Mucosa of rectum (tissue), 2 donors: ENCODE measurements at regions not wholly inside any gene's neighbourhood (a gene's known extent, or its start where the extent isn't known, plus 50 kb on each side); places are given as distances from the start of the nearest gene placed in this dataset.
"Not testable (repeated sequence)": the region's sequence is repeated elsewhere in the genome, so short reads cannot be mapped to it uniquely, and the experiment has no call there.

Experiments used
- H3K27ac ChIP-seq, 2 donors: one replicate each; pipeline ENCODE4 v1.7.0; 2013; ENCODE audit warnings: inconsistent platforms in 2 of 2, low read depth in 2 of 2, low read length in 2 of 2
- H3K27me3 ChIP-seq, 2 donors: one replicate each; pipeline ENCODE4 v1.7.0; 2013; ENCODE audit warnings: low read length in 2 of 2; ENCODE audit not compliant: control insufficient read depth in 2 of 2, insufficient read depth in 2 of 2
- H3K36me3 ChIP-seq, 2 donors: one replicate each; pipeline ENCODE4 v1.7.0; 2013; ENCODE audit warnings: low read length in 2 of 2; ENCODE audit not compliant: control insufficient read depth in 2 of 2, insufficient read depth in 2 of 2
- H3K4me1 ChIP-seq, 2 donors: one replicate each; pipeline ENCODE4 v1.7.0; 2013; ENCODE audit warnings: low read length in 2 of 2, mild to moderate bottlenecking in 1 of 2; ENCODE audit not compliant: control insufficient read depth in 2 of 2, insufficient read depth in 2 of 2
- H3K4me3 ChIP-seq, 2 donors: one replicate each; pipeline ENCODE4 v1.7.0; 2013; ENCODE audit warnings: low read length in 2 of 2
- H3K9ac ChIP-seq, 2 donors: one replicate each; pipeline ENCODE4 v1.7.0; 2013; ENCODE audit warnings: low read length in 2 of 2, low read depth in 1 of 2, mild to moderate bottlenecking in 1 of 2
- H3K9me3 ChIP-seq, 2 donors: one replicate each; pipeline ENCODE4 v1.7.0; 2013; ENCODE audit warnings: low read length in 2 of 2; ENCODE audit not compliant: control insufficient read depth in 2 of 2
- donor health status: healthy.
- donor health status: Normal muscosa, but diverticular disease.

GRCh38 chr5:38692781-38693527 lies 136.5 kb upstream of the LIFR start:
- no peaks in the 10 kb centered on the region for H3K9me3 ChIP-seq
- H3K4me1 ChIP-seq = no peaks in the 10 kb centered on the region
- H3K27ac ChIP-seq = no peak overlapping the region

GRCh38 chr5:38695021-38695958 lies 138.8 kb upstream of the LIFR start:
- Histone ChIP-seq H3K27ac (no peak overlapping the region), H3K9me3 (no peaks in the 10 kb centered on the region), H3K9ac (no peak overlapping the region), H3K4me3 (no peak overlapping the region), H3K4me1 (no peaks in the 10 kb centered on the region), H3K27me3 (peaks cover 13 to 43% of the 10 kb centered on the region in 2 donors), H3K36me3 (no peaks in the 10 kb centered on the region)

More at GRCh38 chr5:38692781-38693527, 136.5 kb upstream of the LIFR start:
- H3K4me3 ChIP-seq = no peak overlapping the region
- H3K36me3 ChIP-seq = no peaks in the 10 kb centered on the region
- no peak overlapping the region for H3K9ac ChIP-seq
- H3K27me3 ChIP-seq = peaks cover 13 to 51% of the 10 kb centered on the region in 2 donors

- H3K4me3 ChIP-seq = no peak overlapping the region
- no peaks in the 10 kb centered on the region for H3K4me1 ChIP-seq
- H3K9ac ChIP-seq = no peak overlapping the region
- H3K27me3 ChIP-seq = peaks cover 7 to 34% of the 10 kb centered on the region in 2 donors
- no peak overlapping the region for H3K27ac ChIP-seq
- no peaks in the 10 kb centered on the region for H3K9me3 ChIP-seq
- no peaks in the 10 kb centered on the region for H3K36me3 ChIP-seq
Observed at GRCh38 chr5:38697013-38697412, 140.6 kb upstream of the LIFR start.

- not testable (repeated sequence) for H3K9me3 ChIP-seq, H3K27ac ChIP-seq, H3K9ac ChIP-seq, H3K4me3 ChIP-seq, H3K36me3 ChIP-seq, H3K4me1 ChIP-seq, H3K27me3 ChIP-seq
Observed at GRCh38 chr5:38705529-38705928, 140.3 kb upstream of the OSMR start.

- Histone ChIP-seq H3K27ac (no peak overlapping the region), H3K9ac (no peak overlapping the region), H3K4me3 (no peak overlapping the region), H3K4me1 (no peaks in the 10 kb centered on the region), H3K27me3 (peaks cover 0 to 4% of the 10 kb centered on the region in 2 donors), H3K9me3 (no peaks in the 10 kb centered on the region), H3K36me3 (no peaks in the 10 kb centered on the region)
Observed at GRCh38 chr5:38706376-38706775, 139.4 kb upstream of the OSMR start.

GRCh38 chr5:38707352-38708210 lies 138.2 kb upstream of the OSMR start:
- no peak overlapping the region for H3K4me3 ChIP-seq
- no peak overlapping the region for H3K9ac ChIP-seq
- H3K27ac ChIP-seq = no peak overlapping the region
- H3K27me3 ChIP-seq = peaks cover 0 to 4% of the 10 kb centered on the region in 2 donors
- no peaks in the 10 kb centered on the region for H3K36me3 ChIP-seq
- H3K9me3 ChIP-seq = no peaks in the 10 kb centered on the region
- H3K4me1 ChIP-seq = no peaks in the 10 kb centered on the region

- Histone ChIP-seq H3K27ac (no peak overlapping the region), H3K27me3 (peaks cover 0 to 4% of the 10 kb centered on the region in 2 donors)
Observed at GRCh38 chr5:38709678-38710306, 136.0 kb upstream of the OSMR start.

GRCh38 chr5:38710627-38711026 lies 135.2 kb upstream of the OSMR start:
- Histone ChIP-seq H3K9ac (no peak overlapping the region), H3K36me3 (no peaks in the 10 kb centered on the region), H3K4me1 (no peaks in the 10 kb centered on the region), H3K27me3 (peaks cover 0 to 4% of the 10 kb centered on the region in 2 donors), H3K9me3 (no peaks in the 10 kb centered on the region), H3K27ac (no peak overlapping the region), H3K4me3 (no peak overlapping the region)

More at GRCh38 chr5:38709678-38710306, 136.0 kb upstream of the OSMR start:
- no peak overlapping the region for H3K4me3 ChIP-seq
- no peak overlapping the region for H3K9ac ChIP-seq
- no peaks in the 10 kb centered on the region for H3K36me3 ChIP-seq
- H3K4me1 ChIP-seq = no peaks in the 10 kb centered on the region
- H3K9me3 ChIP-seq = no peaks in the 10 kb centered on the region

GRCh38 chr5:38712391-38712790 lies 133.4 kb upstream of the OSMR start:
- Histone ChIP-seq H3K9me3 (no peaks in the 10 kb centered on the region), H3K27me3 (peaks cover 0 to 4% of the 10 kb centered on the region in 2 donors), H3K9ac (no peak overlapping the region)

More at GRCh38 chr5:38712391-38712790, 133.4 kb upstream of the OSMR start:
- no peak overlapping the region for H3K4me3 ChIP-seq
- no peak overlapping the region for H3K27ac ChIP-seq
- H3K4me1 ChIP-seq = no peaks in the 10 kb centered on the region
- no peaks in the 10 kb centered on the region for H3K36me3 ChIP-seq
